ENCODE measurements at regions not wholly inside any gene's neighbourhood (a gene's known extent, or its start where the extent isn't known, plus 50 kb on each side); places are given as distances from the start of the nearest gene placed in this dataset.

DNA sequence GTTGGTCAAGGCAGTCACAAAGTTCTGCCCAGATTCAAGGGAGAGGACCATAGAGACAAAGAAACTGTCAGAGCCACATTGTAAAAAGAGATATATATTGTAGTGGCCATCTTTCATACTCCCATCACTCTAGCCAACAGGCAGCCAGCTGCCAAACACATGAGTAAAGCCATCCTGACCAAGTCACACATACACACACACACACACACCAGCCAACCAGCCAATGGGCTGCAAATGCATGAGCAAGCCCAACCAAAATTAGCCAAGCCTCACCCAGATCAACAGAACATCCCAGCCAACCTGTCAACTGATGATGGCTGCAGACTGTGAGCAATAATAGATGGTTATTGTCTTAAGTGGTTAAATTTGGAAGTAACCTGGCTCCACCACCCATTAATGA lies 120.7 kb downstream of the SEC16B start:
- no peak for TF ChIP-seq EP300 (IDR thresholded peaks at IDR 0.05)
- TF ChIP-seq POLR2A (IDR thresholded peaks at IDR 0.05) = no peak
